Hepatocyte (in vitro differentiated cells): ENCODE measurements at regions not wholly inside any gene's neighbourhood (a gene's known extent, or its start where the extent isn't known, plus 50 kb on each side); places are given as distances from the start of the nearest gene placed in this dataset.
A peak's percentile ranks its signal among the peaks of the same experiment; 100 is the strongest.

Experiments
- DNase-seq: peaks from one replicate; pipeline ENCODE4 v3.0.0-alpha.2; 2016; ENCODE audit warnings: low spot score
- H2AFZ ChIP-seq: fragments of 200-600 bp; sonication (generic); 2 replicates; pipeline ENCODE4 v1.6.0; 2016; ENCODE audit warnings: antibody characterized with exemption, mild to moderate bottlenecking
- H3K27ac ChIP-seq: fragments of 200-600 bp; sonication (generic); 2 replicates; pipeline ENCODE4 v1.5.1; 2016; ENCODE audit warnings: mild to moderate bottlenecking
- H3K27me3 ChIP-seq: fragments of 200-600 bp; sonication (generic); 2 replicates; pipeline ENCODE4 v1.6.1; 2016
- H3K36me3 ChIP-seq: fragments of 200-600 bp; sonication (generic); replicated peaks from 2 replicates; pipeline ENCODE4 v1.5.1; 2016; ENCODE audit warnings: low read depth; ENCODE audit not compliant: insufficient read depth
- H3K4me1 ChIP-seq: fragments of 200-600 bp; sonication (generic); 2 replicates; pipeline ENCODE4 v1.5.1; 2016; ENCODE audit warnings: mild to moderate bottlenecking, moderate library complexity; ENCODE audit not compliant: insufficient read depth
- H3K4me2 ChIP-seq: fragments of 200-600 bp; sonication (generic); 2 replicates; pipeline ENCODE4 v1.6.0; 2016
- H3K4me3 ChIP-seq: fragments of 200-600 bp; sonication (generic); 2 replicates; pipeline ENCODE4 v1.5.1; 2016; ENCODE audit warnings: mild to moderate bottlenecking
- H3K79me2 ChIP-seq: fragments of 200-600 bp; sonication (generic); 2 replicates; pipeline ENCODE4 v1.6.0; 2017; ENCODE audit warnings: mild to moderate bottlenecking
- H3K9me2 ChIP-seq: fragments of 200-600 bp; sonication (generic); replicated peaks from 2 replicates; pipeline ENCODE4 v1.6.0; 2017; ENCODE audit warnings: mild to moderate bottlenecking; ENCODE audit not compliant: insufficient read depth
- H3K9me3 ChIP-seq: fragments of 200-600 bp; sonication (generic); 2 replicates; pipeline ENCODE4 v1.5.1; 2016; ENCODE audit warnings: low read depth, mild to moderate bottlenecking
- H4K20me1 ChIP-seq: fragments of 200-600 bp; sonication (generic); 2 replicates; pipeline ENCODE4 v1.6.0; 2016; ENCODE audit warnings: mild to moderate bottlenecking; ENCODE audit not compliant: insufficient read depth, poor library complexity, severe bottlenecking
- EZH2 ChIP-seq: fragments of 200-600 bp; sonication (generic); IDR thresholded peaks from 2 replicates; pipeline ENCODE4 v1.6.1; 2016; ENCODE audit warnings: antibody characterized with exemption, mild to moderate bottlenecking, borderline replicate concordance
- EZH2phosphoT487 ChIP-seq: fragments of 200-600 bp; sonication (generic); IDR thresholded peaks from one replicate; pipeline ENCODE4 v1.6.1; 2018; ENCODE audit warnings: antibody characterized with exemption, mild to moderate bottlenecking, low read depth, moderate library complexity; ENCODE audit not compliant: unreplicated experiment, severe bottlenecking
- WGBS: methylation state at CpG from one replicate; pipeline ENCODE4 v1.1.6; 2016; ENCODE audit warnings: low lambda C conversion rate; ENCODE audit errors: missing lambda C conversion rate; 5-methylcytosine and 5-hydroxymethylcytosine counted together
- TF ChIP-seq, protein P1 (sequence below): fragments of 200-600 bp; sonication (generic); IDR thresholded peaks from 2 replicates; pipeline ENCODE4 v1.5.1; 2016; ENCODE audit warnings: antibody characterized with exemption, mild to moderate bottlenecking; ENCODE audit not compliant: poor library complexity

DNA sequence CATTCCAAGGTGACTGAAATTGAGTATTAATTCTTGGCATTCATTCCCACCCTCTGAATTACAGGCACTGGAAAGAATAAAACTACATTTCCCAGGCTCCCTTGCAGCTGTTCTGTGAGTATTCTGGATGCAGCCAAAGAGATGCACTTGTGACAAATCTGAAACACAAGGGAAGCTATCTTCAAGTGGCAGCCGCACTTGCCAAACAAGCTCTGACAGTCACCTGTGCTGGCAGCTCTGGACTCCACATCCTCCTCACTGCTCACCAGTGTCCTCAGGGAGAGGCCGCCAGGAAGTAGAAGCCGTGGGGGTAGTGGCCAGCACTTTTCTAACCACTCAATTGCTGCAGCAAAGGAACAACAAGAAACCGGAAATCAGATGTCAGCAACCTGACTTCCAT is 275.0 kb downstream of the NR2F1-AS1 start:
- H3K9me2 ChIP-seq, result no peaks in the 10 kb centered on the region
- H3K4me1 ChIP-seq, result no peaks in the 10 kb centered on the region
- H2AFZ ChIP-seq, result peak overlapping the region; percentile 39
- H3K27me3 ChIP-seq, result no peaks in the 10 kb centered on the region
- H3K36me3 ChIP-seq, result no peaks in the 10 kb centered on the region
- H4K20me1 ChIP-seq, result no peaks in the 10 kb centered on the region
- no peak overlapping the region for H3K27ac ChIP-seq
- H3K4me2 ChIP-seq, result no peak overlapping the region
- no peak overlapping the region for H3K4me3 ChIP-seq
- no peaks in the 10 kb centered on the region for H3K9me3 ChIP-seq
- no peaks in the 10 kb centered on the region for H3K79me2 ChIP-seq
- no peak for DNase-seq
- TF ChIP-seq EZH2phosphoT487, result no peak
- TF ChIP-seq, protein P1, sequence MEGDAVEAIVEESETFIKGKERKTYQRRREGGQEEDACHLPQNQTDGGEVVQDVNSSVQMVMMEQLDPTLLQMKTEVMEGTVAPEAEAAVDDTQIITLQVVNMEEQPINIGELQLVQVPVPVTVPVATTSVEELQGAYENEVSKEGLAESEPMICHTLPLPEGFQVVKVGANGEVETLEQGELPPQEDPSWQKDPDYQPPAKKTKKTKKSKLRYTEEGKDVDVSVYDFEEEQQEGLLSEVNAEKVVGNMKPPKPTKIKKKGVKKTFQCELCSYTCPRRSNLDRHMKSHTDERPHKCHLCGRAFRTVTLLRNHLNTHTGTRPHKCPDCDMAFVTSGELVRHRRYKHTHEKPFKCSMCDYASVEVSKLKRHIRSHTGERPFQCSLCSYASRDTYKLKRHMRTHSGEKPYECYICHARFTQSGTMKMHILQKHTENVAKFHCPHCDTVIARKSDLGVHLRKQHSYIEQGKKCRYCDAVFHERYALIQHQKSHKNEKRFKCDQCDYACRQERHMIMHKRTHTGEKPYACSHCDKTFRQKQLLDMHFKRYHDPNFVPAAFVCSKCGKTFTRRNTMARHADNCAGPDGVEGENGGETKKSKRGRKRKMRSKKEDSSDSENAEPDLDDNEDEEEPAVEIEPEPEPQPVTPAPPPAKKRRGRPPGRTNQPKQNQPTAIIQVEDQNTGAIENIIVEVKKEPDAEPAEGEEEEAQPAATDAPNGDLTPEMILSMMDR, result no peak
- no peak for TF ChIP-seq EZH2
- WGBS, result 51% methylated on average over 4 of the region's 4 CpGs

DNA sequence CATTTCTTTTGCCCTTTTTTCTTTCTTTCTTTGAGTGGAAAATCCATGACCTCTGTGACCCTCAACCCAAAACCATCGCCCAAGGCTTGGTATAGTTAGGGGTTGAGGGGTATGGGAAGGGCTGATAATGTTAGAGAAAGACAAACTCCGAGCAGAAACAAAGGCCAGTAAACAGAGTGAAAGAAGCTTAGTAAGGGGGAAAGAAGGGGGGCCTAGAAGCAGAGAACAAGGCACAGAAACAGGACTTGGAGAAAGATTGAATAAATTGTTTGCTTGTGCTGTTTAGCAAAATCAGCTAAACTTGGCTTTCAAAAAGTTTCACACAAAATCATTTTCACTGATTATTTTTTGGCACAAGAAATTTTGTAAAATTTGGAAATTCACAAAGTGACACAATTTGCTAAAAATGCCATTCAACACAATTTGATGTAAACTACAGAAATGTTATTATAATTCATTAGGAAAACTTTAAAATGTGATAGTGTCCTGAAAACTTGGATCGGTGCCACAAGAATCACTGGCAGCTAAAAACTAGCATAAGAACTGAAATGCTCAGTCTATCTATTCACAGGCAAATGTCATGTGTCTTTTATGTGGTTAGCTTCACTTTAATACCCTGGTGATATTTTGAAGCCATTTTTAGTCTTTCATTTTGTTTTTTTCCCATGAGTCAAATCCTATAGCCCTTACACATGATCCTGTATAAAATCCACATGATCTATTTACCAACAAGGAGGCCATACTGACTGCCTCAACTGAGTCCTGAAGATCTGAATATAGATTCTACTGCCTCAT is 276.4 kb downstream of the NR2F1-AS1 start:
- 65% methylated on average over 3 of the region's 3 CpGs for WGBS
- Histone ChIP-seq H4K20me1 (no peaks in the 10 kb centered on the region), H3K36me3 (no peaks in the 10 kb centered on the region), H2AFZ (no peak overlapping the region), H3K4me2 (no peak overlapping the region), H3K27ac (no peak overlapping the region), H3K9me2 (no peaks in the 10 kb centered on the region), H3K4me1 (no peaks in the 10 kb centered on the region), H3K79me2 (no peaks in the 10 kb centered on the region), H3K27me3 (peaks cover 3% of the 10 kb centered on the region), H3K9me3 (no peaks in the 10 kb centered on the region), H3K4me3 (no peak overlapping the region)
- no peak for DNase-seq
- TF ChIP-seq, protein P1, result no peak
- TF ChIP-seq EZH2phosphoT487 (no peak), EZH2 (no peak)

DNA sequence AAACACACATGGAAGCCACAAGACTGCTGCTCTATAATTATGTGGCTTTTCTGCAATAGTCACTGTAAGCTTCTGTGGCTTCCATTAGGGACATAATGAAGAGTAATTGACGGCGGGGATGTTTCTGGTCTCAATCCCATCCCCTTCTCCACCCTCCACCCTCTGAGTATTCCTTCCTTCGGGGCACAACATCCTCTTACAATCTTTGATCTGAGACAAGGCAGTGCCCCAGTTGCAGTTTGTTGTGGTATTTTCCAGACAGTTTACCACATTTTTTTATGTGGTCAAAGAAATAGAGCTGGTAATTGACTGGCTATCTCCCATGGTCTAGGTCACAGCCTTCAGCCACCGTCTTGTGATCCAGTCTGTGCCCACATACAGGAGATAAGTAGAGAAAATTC is 277.7 kb downstream of the NR2F1-AS1 start:
- DNase-seq, result no peak
- Histone ChIP-seq H3K36me3 (no peaks in the 10 kb centered on the region), H3K4me3 (no peak overlapping the region), H3K4me2 (no peak overlapping the region), H3K27me3 (peaks cover 3% of the 10 kb centered on the region), H3K79me2 (no peaks in the 10 kb centered on the region), H2AFZ (no peak overlapping the region), H3K27ac (no peak overlapping the region), H3K4me1 (no peaks in the 10 kb centered on the region), H3K9me2 (no peaks in the 10 kb centered on the region), H4K20me1 (no peaks in the 10 kb centered on the region), H3K9me3 (no peaks in the 10 kb centered on the region)
- WGBS, result 51% methylated on average over 4 of the region's 4 CpGs
- TF ChIP-seq EZH2 (no peak), EZH2phosphoT487 (no peak)

DNA sequence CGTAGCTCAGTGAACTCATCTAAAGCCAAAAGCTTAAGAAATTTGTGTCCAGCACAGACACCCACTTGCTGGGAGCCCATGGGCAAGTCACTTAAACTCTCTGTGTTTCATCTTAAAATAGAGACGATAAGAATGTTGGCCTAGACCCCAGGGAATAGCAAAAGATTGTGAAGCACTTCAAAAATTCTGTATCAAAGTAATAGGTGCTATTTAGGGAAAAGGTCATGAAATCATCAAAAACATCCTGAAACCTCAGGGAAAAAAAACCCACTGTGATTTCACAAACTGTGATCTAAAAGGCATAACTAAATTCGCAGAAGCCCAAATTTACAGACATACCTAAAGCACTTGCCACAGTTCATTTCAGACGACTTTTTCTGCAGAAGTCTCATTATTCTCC is 278.3 kb downstream of the NR2F1-AS1 start:
- Histone ChIP-seq H2AFZ (no peak overlapping the region), H3K79me2 (no peaks in the 10 kb centered on the region), H4K20me1 (no peaks in the 10 kb centered on the region), H3K4me1 (no peaks in the 10 kb centered on the region), H3K27me3 (peaks cover 3% of the 10 kb centered on the region), H3K9me3 (no peaks in the 10 kb centered on the region), H3K27ac (no peak overlapping the region), H3K9me2 (no peaks in the 10 kb centered on the region), H3K4me2 (no peak overlapping the region), H3K36me3 (no peaks in the 10 kb centered on the region), H3K4me3 (no peak overlapping the region)
- WGBS, result 77% methylated on average over 4 of the region's 4 CpGs
- no peak for DNase-seq
- TF ChIP-seq EZH2phosphoT487 (no peak), EZH2 (no peak)
- TF ChIP-seq, protein P1, result no peak
